ENCODE measurements at regions not wholly inside any gene's neighbourhood (a gene's known extent, or its start where the extent isn't known, plus 50 kb on each side); places are given as distances from the start of the nearest gene placed in this dataset.
A peak's percentile ranks its signal among the peaks of the same experiment; 100 is the strongest.
"Not testable (repeated sequence)": the region's sequence is repeated elsewhere in the genome, so short reads cannot be mapped to it uniquely, and the experiment has no call there.

DNA sequence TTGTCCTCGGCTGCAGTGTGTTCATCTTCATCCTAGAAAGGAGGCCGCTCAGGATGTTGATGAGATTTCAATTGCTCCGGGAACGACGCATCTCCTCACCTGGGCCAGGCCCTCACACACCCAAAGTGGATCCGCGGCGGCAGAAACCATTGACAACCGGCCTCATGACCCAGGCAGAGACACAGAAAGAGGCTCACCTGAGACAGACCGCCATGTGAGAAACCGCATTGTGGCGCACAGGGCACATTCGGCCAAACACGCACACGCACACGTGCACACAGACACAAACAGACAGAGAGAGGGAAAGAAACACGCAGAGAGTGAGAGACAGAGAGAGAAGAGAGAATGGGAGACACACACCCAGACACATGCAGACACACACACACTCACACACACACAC, 3879.3 kb downstream of the SRGAP2C start:
- H3K4me1 ChIP-seq; DNase-seq (ENCODE audit: low spot score in 2 of 2); H3K9me3 ChIP-seq; H3K36me3 ChIP-seq; H3K27ac ChIP-seq; H3K27me3 ChIP-seq; H3K4me3 ChIP-seq: not testable (repeated sequence)
- 94% methylated on average over 12 of the region's 17 CpGs for WGBS

DNA sequence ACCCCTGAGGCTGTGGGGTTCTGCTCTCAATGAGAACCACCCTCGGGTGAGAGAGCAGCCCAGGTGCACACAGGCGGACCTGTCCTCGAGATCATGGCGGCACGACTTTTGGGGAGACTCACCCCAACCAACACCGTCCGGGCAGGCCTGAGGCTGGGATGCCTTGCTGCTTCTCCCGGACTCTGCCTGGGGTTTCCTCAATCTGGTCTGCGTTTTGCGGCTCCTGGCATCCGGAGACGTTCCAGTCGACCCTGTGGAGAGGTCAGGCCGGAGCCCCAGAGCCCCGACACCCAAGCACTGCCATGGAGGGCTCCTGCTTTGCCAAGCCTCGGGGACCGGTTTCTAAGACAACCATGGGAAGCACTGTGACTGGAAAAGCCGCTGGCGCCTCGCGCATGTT, 3879.7 kb downstream of the SRGAP2C start:
- Histone ChIP-seq H3K9me3 (no peaks in the 10 kb centered on the region), H3K4me1 (no peaks in the 10 kb centered on the region), H3K27ac (no peak overlapping the region), H3K27me3 (no peaks in the 10 kb centered on the region), H3K4me3 (no peak overlapping the region), H3K36me3 (no peaks in the 10 kb centered on the region)
- WGBS, result 83% methylated on average over 21 of the region's 21 CpGs
- no peak for TF ChIP-seq EP300 (IDR thresholded peaks at IDR 0.05)
- TF ChIP-seq POLR2A (IDR thresholded peaks at IDR 0.05), result no peak
- peak; percentile 36 to 69 for DNase-seq (ENCODE audit: low spot score in 2 of 2)

DNA sequence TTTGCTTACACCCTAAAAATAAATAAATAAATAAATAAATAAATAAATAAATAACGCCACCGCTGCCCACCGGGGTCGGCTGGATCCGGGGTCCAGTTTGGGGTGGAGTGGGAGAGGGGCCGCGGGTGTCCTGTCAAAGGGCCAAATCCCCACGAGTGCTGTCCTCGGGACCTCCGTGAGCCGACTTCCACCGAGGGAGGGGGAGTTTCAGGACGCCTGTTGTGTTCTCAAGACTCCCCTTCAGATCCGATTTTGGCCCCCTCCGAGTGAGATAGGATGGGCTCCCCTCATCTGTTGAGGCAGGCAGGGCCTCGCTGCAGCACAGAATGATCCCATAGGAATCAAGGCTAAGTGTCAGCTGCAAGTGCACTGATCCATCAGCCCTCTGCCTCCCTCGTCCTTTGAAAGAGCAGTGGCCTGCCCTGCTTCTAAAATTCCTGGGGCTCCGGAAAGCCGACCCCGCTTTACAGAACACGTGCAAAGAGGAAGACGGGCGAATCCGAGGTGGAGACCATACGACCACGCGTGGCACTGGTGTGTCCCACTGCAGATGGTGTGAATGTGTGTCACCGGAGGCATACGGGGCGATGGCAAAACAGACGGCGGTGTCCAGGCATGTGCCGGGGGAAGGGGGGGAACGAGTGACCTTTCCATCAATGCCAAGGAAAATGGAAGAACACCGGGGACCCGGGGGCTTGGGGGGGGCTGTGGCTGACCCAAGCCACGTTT, 3880.5 kb downstream of the SRGAP2C start:
- Histone ChIP-seq H3K27me3 (no peaks in the 10 kb centered on the region), H3K27ac (no peak overlapping the region), H3K36me3 (no peaks in the 10 kb centered on the region), H3K4me1 (no peaks in the 10 kb centered on the region), H3K9me3 (no peaks in the 10 kb centered on the region), H3K4me3 (no peak overlapping the region)
- TF ChIP-seq POLR2AphosphoS5 (IDR thresholded peaks at IDR 0.05), result no peak
- no peak for TF ChIP-seq POLR2A (IDR thresholded peaks at IDR 0.05)
- DNase-seq (ENCODE audit: low spot score in 2 of 2), result peak; percentile 48 to 77
- 86% methylated on average over 34 of the region's 37 CpGs for WGBS

DNA sequence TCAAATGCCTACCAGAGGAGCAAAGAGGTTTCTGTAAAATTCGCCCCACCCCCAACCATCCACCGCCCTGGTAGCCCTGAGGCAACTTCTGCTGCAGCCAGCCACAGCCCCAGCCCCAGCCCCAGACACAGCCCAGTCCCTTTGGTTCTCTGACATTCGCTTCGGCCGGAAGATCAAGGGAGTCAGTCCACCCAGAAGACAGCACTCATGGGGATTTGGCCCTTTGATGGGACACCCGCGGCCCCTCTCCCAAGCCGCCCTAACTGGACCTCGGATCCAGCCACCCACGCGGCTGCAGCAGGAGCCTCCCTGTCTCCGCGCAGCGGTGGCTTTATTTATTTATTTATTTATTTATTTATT, 3881.0 kb downstream of the SRGAP2C start:
- Histone ChIP-seq H3K27ac (no peak overlapping the region), H3K9me3 (no peaks in the 10 kb centered on the region), H3K4me3 (no peak overlapping the region), H3K4me1 (no peaks in the 10 kb centered on the region), H3K36me3 (no peaks in the 10 kb centered on the region), H3K27me3 (no peaks in the 10 kb centered on the region)
- WGBS, result 82% methylated on average over 14 of the region's 14 CpGs
- TF ChIP-seq, protein P1, sequence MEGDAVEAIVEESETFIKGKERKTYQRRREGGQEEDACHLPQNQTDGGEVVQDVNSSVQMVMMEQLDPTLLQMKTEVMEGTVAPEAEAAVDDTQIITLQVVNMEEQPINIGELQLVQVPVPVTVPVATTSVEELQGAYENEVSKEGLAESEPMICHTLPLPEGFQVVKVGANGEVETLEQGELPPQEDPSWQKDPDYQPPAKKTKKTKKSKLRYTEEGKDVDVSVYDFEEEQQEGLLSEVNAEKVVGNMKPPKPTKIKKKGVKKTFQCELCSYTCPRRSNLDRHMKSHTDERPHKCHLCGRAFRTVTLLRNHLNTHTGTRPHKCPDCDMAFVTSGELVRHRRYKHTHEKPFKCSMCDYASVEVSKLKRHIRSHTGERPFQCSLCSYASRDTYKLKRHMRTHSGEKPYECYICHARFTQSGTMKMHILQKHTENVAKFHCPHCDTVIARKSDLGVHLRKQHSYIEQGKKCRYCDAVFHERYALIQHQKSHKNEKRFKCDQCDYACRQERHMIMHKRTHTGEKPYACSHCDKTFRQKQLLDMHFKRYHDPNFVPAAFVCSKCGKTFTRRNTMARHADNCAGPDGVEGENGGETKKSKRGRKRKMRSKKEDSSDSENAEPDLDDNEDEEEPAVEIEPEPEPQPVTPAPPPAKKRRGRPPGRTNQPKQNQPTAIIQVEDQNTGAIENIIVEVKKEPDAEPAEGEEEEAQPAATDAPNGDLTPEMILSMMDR (IDR thresholded peaks at IDR 0.05), result no peak
- no peak for TF ChIP-seq POLR2AphosphoS5 (IDR thresholded peaks at IDR 0.05)
- TF ChIP-seq EP300 (IDR thresholded peaks at IDR 0.05), result no peak
- TF ChIP-seq POLR2A (IDR thresholded peaks at IDR 0.05), result no peak
- peak in 1 of 2 donors; percentile 64 for DNase-seq (ENCODE audit: low spot score in 2 of 2)

DNA sequence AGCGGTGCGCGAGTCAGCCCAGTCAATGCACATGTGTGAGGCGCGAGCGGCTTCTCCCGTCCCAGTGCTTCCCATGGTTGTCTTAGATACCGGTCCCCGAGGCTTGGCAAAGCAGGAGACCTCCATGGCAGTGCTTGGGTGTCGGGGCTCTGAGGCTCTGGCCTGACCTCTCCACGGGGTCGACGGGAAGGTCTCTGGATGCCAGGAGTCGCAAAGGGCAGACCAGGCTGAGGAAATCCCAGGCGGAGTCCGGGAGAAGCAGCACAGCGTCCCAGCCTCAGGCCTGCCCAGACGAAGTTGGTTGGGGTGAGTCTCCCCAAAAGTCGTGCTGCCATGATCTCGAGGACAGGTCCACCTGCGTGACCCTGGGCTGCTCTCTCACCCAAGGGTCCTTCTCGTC, 3881.6 kb downstream of the SRGAP2C start:
- H3K36me3 ChIP-seq, result no peaks in the 10 kb centered on the region
- H3K27me3 ChIP-seq, result no peaks in the 10 kb centered on the region
- peak; percentile 51 to 62 for DNase-seq (ENCODE audit: low spot score in 2 of 2)
- H3K9me3 ChIP-seq, result no peaks in the 10 kb centered on the region
- WGBS, result 89% methylated on average over 17 of the region's 22 CpGs
- no peak overlapping the region for H3K27ac ChIP-seq
- no peaks in the 10 kb centered on the region for H3K4me1 ChIP-seq
- TF ChIP-seq, protein P1 (IDR thresholded peaks at IDR 0.05), result no peak
- TF ChIP-seq POLR2A (IDR thresholded peaks at IDR 0.05) (no peak), POLR2AphosphoS5 (IDR thresholded peaks at IDR 0.05) (no peak), EP300 (IDR thresholded peaks at IDR 0.05) (no peak)
- no peak overlapping the region for H3K4me3 ChIP-seq

DNA sequence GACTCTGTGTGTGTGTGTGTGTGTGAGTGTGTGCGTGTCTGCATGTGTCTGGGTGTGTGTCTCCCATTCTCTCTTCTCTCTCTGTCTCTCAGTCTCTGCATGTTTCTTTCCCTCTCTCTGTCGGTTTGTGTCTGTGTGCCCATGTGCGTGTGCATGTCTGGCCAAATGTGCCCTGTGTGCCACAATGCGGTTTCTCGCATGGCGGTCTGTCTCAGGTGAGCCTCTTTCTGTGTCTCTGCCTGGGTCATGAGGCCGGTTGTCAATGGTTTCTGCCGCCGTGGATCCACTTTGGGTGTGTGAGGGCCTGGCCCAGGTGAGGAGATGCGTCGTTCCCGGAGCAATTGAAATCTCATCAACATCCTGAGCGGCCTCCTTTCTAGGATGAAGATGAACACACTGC, 3882.1 kb downstream of the SRGAP2C start:
- 86% methylated on average over 9 of the region's 13 CpGs for WGBS

DNA sequence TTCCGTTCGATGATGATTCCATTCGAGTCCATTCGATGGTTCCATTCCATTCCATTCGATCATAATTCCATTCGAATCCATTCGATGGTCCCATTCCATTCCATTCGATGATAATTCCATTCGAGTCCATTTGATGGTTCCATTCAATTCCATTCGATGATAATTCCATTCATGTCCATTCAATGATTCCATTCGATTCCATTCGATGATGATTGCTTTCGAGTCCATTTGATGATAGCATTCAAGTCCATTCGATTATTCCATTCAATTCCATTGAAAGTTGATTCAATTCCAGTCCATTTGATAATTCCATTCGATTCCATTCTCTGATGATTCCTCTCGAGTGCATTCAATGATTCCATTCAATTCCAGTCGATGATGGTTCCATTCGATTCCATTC, 3895.3 kb downstream of the SRGAP2C start:
- TF ChIP-seq, protein P1 (IDR thresholded peaks at IDR 0.05), result no peak
- TF ChIP-seq POLR2A (IDR thresholded peaks at IDR 0.05) (no peak), POLR2AphosphoS5 (IDR thresholded peaks at IDR 0.05) (no peak), EP300 (IDR thresholded peaks at IDR 0.05) (no peak)
- 69% methylated on average over 18 of the region's 18 CpGs for WGBS
- no peaks in the 10 kb centered on the region for H3K27me3 ChIP-seq
- no peaks in the 10 kb centered on the region for H3K4me1 ChIP-seq
- H3K4me3 ChIP-seq, result no peak overlapping the region
- no peak for DNase-seq (ENCODE audit: low spot score in 2 of 2)
- no peak overlapping the region for H3K27ac ChIP-seq
- no peaks in the 10 kb centered on the region for H3K36me3 ChIP-seq
- H3K9me3 ChIP-seq, result peaks cover 11% of the 10 kb centered on the region

More for the DNA sequence above, 3882.1 kb downstream of the SRGAP2C start:
- not testable (repeated sequence) for H3K4me3 ChIP-seq, H3K27ac ChIP-seq, H3K9me3 ChIP-seq, H3K36me3 ChIP-seq, H3K27me3 ChIP-seq, H3K4me1 ChIP-seq
- peak in 1 of 2 donors; percentile 40 for DNase-seq (ENCODE audit: low spot score in 2 of 2)

Data from suprapubic skin (tissue), 4 donors.